H1 (cell line): ENCODE measurements at regions not wholly inside any gene's neighbourhood (a gene's known extent, or its start where the extent isn't known, plus 50 kb on each side); places are given as distances from the start of the nearest gene placed in this dataset.

ENCODE experiments used
- BCL11A ChIP-seq, 2 experiments: IDR thresholded peaks; one replicate each; pipeline ENCODE4 v1.6.1; 2011; ENCODE audit warnings: low read depth in 2 of 2, low read length in 2 of 2, mild to moderate bottlenecking in 2 of 2
- HDAC6 ChIP-seq: IDR thresholded peaks from one replicate; pipeline ENCODE4 v1.7.1; 2012; ENCODE audit warnings: low read depth, mild to moderate bottlenecking, inconsistent platforms, low read length, moderate library complexity
- TF ChIP-seq, protein P1 (sequence below), 3 experiments: IDR thresholded peaks; 1 replicate in 2 of 3; 2 replicates in 1 of 3; pipeline versions ENCODE4 v1.5.1 to v1.6.1; 2011; ENCODE audit warnings: low read length in 3 of 3, mild to moderate bottlenecking in 3 of 3, inconsistent platforms in 2 of 3, low read depth in 1 of 3, moderate library complexity in 1 of 3; ENCODE audit not compliant: insufficient read depth in 1 of 3; ENCODE audit errors: control extremely low read depth in 1 of 3

DNA sequence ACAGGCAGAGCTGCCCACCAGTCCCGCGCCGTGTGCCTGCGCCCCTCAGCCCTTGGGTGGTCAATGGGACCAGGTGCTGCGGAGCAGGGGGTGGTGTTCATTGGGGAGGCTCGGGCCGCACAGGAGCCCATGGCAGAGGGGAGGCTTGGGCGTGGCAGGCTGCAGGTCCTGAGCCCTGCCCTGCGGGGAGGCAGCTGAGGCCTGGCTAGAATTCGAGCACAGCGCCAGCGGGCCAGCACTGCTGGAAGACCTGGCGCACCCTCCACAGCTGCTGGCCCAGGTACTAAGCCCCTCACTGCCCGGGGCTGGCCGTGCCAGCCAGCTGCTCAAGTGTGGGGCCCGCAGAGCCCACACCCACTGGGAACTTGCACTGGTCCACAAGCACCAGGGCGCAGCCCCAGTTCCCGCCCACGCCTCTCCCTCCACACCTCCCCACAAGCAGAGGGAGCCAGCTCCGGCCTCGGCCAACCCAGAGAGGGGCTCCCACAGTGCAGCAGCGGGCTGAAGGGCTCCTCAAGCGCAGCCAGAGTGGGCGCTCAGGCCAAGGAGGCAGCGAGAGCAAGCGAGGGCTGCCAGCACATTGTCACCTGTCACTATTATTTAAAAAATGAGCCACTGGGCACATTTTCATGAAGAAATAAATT is 645.8 kb downstream of the CENPC start:
- TF ChIP-seq BCL11A (IDR thresholded peaks at IDR 0.05; ENCODE audit: low read depth in 2 of 2, low read length in 2 of 2) (no peak), HDAC6 (no peak)
- TF ChIP-seq, protein P1, sequence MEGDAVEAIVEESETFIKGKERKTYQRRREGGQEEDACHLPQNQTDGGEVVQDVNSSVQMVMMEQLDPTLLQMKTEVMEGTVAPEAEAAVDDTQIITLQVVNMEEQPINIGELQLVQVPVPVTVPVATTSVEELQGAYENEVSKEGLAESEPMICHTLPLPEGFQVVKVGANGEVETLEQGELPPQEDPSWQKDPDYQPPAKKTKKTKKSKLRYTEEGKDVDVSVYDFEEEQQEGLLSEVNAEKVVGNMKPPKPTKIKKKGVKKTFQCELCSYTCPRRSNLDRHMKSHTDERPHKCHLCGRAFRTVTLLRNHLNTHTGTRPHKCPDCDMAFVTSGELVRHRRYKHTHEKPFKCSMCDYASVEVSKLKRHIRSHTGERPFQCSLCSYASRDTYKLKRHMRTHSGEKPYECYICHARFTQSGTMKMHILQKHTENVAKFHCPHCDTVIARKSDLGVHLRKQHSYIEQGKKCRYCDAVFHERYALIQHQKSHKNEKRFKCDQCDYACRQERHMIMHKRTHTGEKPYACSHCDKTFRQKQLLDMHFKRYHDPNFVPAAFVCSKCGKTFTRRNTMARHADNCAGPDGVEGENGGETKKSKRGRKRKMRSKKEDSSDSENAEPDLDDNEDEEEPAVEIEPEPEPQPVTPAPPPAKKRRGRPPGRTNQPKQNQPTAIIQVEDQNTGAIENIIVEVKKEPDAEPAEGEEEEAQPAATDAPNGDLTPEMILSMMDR (IDR thresholded peaks at IDR 0.05; ENCODE audit: control extremely low read depth in 1 of 3, insufficient read depth in 1 of 3, low read depth in 1 of 3, low read length in 3 of 3): no peak
